Retinal pigment epithelial cell (primary cell): ENCODE measurements at regions not wholly inside any gene's neighbourhood (a gene's known extent, or its start where the extent isn't known, plus 50 kb on each side); places are given as distances from the start of the nearest gene placed in this dataset.

Experiments used
- DNase-seq: peaks from one replicate; pipeline ENCODE4 v3.0.0-alpha.2; 2010; ENCODE audit warnings: low read depth
- H3K4me3 ChIP-seq: 2 replicates; pipeline ENCODE4 v1.5.1; 2011; ENCODE audit warnings: mild to moderate bottlenecking, low read length, control low read depth, moderate library complexity
- CTCF ChIP-seq: conservative IDR thresholded peaks from 2 replicates; pipeline ENCODE4 v1.5.1; 2011; ENCODE audit warnings: low read depth, low read length, control low read depth, inconsistent platforms

- TF ChIP-seq CTCF: no peak
- DNase-seq: no peak
- H3K4me3 ChIP-seq: no peak overlapping the region
Measured at GRCh38 chr5:36755342-36755741, 121.2 kb upstream of the NIPBL start.

GRCh38 chr5:36755920-36756488, 120.6 kb upstream of the NIPBL start:
- no peak for TF ChIP-seq CTCF
- no peak for DNase-seq
- H3K4me3 ChIP-seq: no peak overlapping the region

GRCh38 chr5:36756848-36757247, 119.7 kb upstream of the NIPBL start:
- no peak overlapping the region for H3K4me3 ChIP-seq
- TF ChIP-seq CTCF: no peak
- no peak for DNase-seq

DNA sequence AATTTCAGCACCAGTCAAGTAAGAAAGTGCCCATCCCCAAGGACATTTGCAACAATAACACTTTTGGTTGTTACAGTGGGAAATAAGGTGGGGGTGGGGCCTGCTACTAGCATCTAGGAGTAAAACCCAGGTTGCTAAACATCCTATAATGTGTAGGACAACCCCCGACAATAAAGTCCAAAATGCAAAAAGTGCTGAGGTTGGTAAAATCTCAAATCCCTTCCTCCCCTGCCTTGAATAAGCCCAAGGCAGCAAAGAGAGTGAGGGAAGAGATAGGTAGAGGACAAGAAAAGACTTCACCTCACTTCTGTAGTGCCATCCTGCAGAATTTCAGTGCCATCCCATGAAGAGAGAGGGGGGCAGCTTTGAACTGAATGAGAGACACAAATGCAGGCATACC, 117.5 kb upstream of the NIPBL start:
- H3K4me3 ChIP-seq: no peak overlapping the region
- TF ChIP-seq CTCF: no peak
- no peak for DNase-seq

DNA sequence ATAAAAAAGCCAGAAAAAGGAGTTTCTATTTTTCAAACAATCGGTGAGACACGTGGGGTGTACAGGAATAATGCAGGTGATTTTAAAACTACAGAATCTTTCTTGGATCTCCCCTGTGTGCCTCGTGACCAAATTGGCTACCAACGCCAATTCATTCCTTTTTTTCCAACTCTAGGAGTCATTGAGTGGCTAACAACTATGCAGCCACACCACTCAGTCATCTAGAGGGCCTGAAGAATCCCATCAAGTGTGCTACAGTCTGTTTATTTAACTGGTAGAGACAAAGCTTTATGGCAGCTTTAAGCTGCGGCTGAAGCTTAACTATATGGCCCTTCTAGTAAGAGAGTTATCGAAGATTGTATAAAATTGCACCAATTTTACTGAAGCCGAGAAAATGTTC, 113.1 kb upstream of the NIPBL start:
- H3K4me3 ChIP-seq: no peak overlapping the region
- DNase-seq: no peak
- TF ChIP-seq CTCF: no peak

DNA sequence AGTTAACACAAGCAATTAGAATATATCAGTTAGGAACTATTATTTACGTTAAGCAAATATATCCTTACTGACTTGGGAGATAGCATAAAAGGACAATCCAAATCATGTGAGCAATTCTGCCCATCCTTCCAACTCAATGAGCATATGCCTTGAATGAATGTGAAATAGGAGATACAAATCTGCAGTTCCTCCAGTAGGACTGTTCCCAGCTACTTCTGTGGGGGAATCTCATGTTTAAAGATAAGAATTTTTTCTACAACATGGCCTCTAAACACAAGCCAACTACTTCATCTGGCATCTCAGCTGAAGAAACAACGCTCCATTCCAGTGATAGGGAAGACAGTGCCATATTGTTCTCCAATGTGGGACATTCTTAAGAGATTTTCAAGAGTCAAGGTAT, 110.7 kb upstream of the NIPBL start:
- no peak overlapping the region for H3K4me3 ChIP-seq
- no peak for TF ChIP-seq CTCF

GRCh38 chr5:36766981-36767380, 109.6 kb upstream of the NIPBL start:
- no peak for TF ChIP-seq CTCF
- no peak overlapping the region for H3K4me3 ChIP-seq
- no peak for DNase-seq

More for the DNA sequence above, 110.7 kb upstream of the NIPBL start:
- DNase-seq: no peak
